ENCODE measurements at regions not wholly inside any gene's neighbourhood (a gene's known extent, or its start where the extent isn't known, plus 50 kb on each side); places are given as distances from the start of the nearest gene placed in this dataset.

DNA sequence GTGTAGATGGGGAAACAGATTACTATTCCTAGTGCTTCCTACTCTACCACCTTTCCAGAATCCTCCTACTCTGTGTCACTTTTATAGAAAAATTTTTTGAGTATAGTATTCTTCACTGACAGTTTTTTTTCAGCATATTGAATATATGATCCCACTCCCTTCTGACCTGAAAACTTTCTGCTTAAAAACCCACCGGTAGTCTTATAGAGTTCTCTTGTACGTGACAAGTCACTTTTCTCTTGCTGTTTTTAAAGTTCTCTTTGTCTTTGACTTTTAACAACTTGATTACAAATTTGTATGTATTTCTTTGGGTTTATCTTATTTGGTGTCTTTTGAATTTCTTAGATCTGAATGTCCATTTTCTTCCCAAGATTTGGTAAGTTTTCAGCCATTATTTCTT is 133.6 kb upstream of the SLC38A2 start:
- no peak for TF ChIP-seq POLR2AphosphoS5 (IDR thresholded peaks at IDR 0.05)
- TF ChIP-seq, protein P1, sequence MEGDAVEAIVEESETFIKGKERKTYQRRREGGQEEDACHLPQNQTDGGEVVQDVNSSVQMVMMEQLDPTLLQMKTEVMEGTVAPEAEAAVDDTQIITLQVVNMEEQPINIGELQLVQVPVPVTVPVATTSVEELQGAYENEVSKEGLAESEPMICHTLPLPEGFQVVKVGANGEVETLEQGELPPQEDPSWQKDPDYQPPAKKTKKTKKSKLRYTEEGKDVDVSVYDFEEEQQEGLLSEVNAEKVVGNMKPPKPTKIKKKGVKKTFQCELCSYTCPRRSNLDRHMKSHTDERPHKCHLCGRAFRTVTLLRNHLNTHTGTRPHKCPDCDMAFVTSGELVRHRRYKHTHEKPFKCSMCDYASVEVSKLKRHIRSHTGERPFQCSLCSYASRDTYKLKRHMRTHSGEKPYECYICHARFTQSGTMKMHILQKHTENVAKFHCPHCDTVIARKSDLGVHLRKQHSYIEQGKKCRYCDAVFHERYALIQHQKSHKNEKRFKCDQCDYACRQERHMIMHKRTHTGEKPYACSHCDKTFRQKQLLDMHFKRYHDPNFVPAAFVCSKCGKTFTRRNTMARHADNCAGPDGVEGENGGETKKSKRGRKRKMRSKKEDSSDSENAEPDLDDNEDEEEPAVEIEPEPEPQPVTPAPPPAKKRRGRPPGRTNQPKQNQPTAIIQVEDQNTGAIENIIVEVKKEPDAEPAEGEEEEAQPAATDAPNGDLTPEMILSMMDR (IDR thresholded peaks at IDR 0.05), result no peak
